ENCODE measurements at regions not wholly inside any gene's neighbourhood (a gene's known extent, or its start where the extent isn't known, plus 50 kb on each side); places are given as distances from the start of the nearest gene placed in this dataset.
A peak's percentile ranks its signal among the peaks of the same experiment; 100 is the strongest.

DNA sequence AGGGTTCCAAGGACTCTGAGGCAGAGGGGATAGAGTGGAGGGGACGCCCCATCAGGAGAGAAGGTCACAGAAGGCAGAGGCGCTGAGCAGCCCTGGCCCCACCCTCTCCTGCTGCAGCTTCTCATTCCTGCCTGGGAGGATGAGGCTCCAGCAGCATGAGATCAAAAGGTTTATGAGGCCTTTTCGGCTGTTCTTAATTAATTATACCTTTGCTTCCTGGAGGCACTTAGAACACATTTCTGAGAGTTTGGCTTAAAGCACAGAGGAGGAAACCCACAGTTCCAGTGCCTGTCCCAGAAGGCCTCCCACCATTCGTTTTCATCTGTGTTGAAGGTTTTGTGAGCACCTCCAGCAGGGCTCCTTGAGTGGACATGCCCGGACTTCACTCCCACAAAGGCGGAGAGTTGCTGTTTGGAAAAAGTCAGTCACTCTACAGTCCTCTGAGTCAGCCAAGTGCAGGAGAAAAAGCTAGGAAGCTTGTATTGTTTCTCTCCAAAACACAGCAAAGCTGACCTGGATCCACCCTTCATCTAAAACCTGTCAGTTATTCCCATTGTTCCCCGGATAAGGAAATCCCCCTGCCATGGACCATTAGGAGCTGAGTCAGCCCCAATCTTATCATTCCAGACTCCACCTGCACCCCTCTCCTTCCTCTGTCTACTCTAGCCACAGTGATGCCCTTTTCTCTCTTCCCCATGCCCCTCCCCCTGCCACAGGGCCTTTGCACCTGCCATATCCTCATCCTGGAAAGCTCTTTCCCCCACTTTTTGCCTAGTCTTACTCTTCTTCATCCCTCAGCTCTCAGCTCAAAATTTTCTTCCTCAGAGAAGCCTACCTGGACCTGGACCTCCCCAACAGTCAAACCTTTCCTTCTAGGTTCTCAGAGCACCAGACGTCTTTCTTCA lies 276.8 kb downstream of the FBXW7 start:
- TF ChIP-seq, protein P1, sequence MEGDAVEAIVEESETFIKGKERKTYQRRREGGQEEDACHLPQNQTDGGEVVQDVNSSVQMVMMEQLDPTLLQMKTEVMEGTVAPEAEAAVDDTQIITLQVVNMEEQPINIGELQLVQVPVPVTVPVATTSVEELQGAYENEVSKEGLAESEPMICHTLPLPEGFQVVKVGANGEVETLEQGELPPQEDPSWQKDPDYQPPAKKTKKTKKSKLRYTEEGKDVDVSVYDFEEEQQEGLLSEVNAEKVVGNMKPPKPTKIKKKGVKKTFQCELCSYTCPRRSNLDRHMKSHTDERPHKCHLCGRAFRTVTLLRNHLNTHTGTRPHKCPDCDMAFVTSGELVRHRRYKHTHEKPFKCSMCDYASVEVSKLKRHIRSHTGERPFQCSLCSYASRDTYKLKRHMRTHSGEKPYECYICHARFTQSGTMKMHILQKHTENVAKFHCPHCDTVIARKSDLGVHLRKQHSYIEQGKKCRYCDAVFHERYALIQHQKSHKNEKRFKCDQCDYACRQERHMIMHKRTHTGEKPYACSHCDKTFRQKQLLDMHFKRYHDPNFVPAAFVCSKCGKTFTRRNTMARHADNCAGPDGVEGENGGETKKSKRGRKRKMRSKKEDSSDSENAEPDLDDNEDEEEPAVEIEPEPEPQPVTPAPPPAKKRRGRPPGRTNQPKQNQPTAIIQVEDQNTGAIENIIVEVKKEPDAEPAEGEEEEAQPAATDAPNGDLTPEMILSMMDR (IDR thresholded peaks at IDR 0.05; ENCODE audit: insufficient read depth, low read depth, low read length, missing control alignments) = no peak
- DNase-seq (ENCODE audit: low read depth) = no peak
- H3K4me3 ChIP-seq (ENCODE audit: low read depth, low read length) = no peak overlapping the region

DNA sequence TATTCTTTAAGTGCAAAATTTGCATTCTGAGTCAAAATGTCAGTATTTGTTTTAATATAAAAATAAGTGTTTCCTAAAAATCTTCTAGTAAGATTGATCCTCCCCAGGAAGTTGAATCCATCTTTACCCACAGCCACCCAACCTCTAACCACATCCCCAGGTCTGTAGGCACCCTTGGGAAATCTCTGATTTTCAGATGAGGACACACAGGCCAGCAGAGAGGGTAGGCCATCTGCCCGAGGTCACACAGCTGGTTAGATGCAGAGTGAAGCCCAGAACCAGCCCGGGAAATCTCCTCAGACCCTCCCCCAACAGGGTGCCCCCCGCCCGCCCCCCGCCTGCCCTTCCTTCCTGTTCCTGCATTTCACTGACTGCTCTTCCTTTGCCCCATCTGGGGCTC lies 277.5 kb downstream of the FBXW7 start:
- TF ChIP-seq, protein P1 (IDR thresholded peaks at IDR 0.05; ENCODE audit: insufficient read depth, low read depth, low read length, missing control alignments) = no peak
- no peak for DNase-seq (ENCODE audit: low read depth)
- H3K4me3 ChIP-seq (ENCODE audit: low read depth, low read length) = no peak overlapping the region

DNA sequence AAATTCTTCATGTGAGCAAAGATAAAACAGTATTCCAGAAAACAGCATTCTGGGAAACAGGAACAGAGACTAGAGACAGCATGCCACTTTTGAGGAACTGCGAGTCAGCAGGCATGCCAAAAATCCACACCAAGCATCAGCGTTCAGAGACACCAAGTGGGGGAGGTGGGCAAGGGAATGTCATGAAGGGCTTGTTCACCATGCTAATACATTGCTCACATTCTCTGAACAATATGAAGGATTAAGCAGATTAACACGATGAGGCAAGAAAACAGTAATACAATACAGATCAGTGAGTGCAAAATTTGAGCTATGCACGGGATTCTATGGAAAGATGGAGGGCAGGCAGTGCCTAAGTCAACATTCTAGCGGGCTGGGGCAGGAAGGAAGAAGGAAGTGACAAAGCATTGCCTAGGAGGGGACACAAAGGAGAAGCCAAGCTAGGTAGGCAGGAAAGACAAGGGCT lies 278.3 kb downstream of the FBXW7 start:
- TF ChIP-seq, protein P1 (IDR thresholded peaks at IDR 0.05; ENCODE audit: insufficient read depth, low read depth, low read length, missing control alignments) = no peak

DNA sequence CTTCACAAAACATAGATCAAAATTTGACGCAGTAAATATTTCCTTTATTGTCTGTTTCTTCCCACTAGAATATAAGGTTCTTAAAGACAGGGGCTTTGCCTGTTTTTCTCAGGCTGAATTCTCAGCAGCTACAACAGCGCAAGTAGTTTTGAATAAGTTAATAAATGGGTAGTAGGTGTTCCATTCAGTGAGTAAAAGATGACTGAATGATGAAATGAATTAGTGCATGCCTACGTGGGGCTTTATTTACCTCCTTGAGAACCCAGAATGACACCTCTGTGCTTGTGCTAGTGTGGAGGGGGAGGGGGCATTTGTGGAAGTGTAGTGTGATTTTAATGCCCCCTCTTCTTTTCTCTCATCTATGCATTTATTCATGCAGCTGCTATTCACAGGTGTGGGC lies 278.9 kb downstream of the FBXW7 start:
- TF ChIP-seq, protein P1 (IDR thresholded peaks at IDR 0.05; ENCODE audit: insufficient read depth, low read depth, low read length, missing control alignments) = no peak
- DNase-seq (ENCODE audit: low read depth) = no peak
- no peak overlapping the region for H3K4me3 ChIP-seq (ENCODE audit: low read depth, low read length)

More for the DNA sequence above, 278.3 kb downstream of the FBXW7 start:
- H3K4me3 ChIP-seq (ENCODE audit: low read depth, low read length) = no peak overlapping the region
- no peak for DNase-seq (ENCODE audit: low read depth)

DNA sequence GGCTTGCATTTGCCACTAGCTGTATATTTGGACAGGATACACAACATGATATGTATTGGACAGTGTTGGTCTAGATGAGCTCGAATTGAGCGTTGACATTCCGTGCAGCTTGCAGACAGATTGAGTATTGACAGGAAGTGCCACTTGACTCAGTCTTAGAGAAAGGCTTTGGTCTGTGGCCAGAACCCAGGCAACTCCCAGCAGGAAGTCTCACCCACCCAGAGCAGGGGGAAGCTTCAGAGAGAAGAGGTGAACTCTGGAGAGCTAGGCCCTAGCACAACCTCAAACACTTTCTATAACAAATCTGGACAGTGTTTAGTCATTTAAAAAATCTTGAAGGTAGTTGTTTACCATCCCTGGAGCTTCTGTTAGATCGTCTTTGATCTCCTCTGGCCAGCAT lies 280.5 kb downstream of the FBXW7 start:
- TF ChIP-seq, protein P1 (IDR thresholded peaks at IDR 0.05; ENCODE audit: insufficient read depth, low read depth, low read length, missing control alignments) = no peak
- H3K4me3 ChIP-seq (ENCODE audit: low read depth, low read length) = no peak overlapping the region
- DNase-seq (ENCODE audit: low read depth) = peak; percentile 89

DNA sequence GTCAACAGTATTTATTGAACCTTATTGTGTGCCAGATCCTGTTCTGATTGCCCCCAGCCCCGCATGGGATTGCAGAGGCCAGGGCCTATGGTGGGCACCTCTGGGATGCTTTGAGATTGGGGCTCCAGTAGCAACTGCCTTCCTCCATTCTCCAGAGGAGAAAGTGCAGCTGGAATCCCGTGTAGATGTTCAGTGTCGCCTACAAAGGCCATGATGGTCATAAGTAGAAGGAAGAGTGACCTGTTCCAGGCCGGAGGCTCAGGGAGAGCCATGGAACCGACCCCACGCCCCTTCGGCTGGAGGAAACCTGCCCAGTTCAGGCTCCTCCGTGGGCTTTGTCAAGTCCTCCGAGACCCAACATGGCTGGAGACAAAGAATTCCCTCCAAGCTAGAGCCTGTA lies 287.5 kb downstream of the FBXW7 start:
- no peak for DNase-seq (ENCODE audit: low read depth)
- H3K4me3 ChIP-seq (ENCODE audit: low read depth, low read length) = no peak overlapping the region
- TF ChIP-seq, protein P1 (IDR thresholded peaks at IDR 0.05; ENCODE audit: insufficient read depth, low read depth, low read length, missing control alignments) = no peak
